ENCODE measurements at regions not wholly inside any gene's neighbourhood (a gene's known extent, or its start where the extent isn't known, plus 50 kb on each side); places are given as distances from the start of the nearest gene placed in this dataset.

GRCh38 chr10:42959833-42960232, 117.0 kb upstream of the RET start:
- Mint-ChIP-seq H3K9me3 (no peaks in the 10 kb centered on the region), H3K4me3 (no peak overlapping the region), H3K27me3 (no peaks in the 10 kb centered on the region), H3K27ac (no peak overlapping the region), H3K4me1 (no peaks in the 10 kb centered on the region), H3K36me3 (no peaks in the 10 kb centered on the region)
- Histone ChIP-seq H3K27me3 (replicated peaks in 1 of 2; ENCODE audit: control insufficient read depth in 2 of 2, extremely low read depth in 1 of 2, insufficient read depth in 2 of 2, low read length in 1 of 2) (peaks cover 0 to 12% of the 10 kb centered on the region in 2 experiments), H3K27ac (ENCODE audit: low read length) (no peak overlapping the region), H3K9me3 (no peaks in the 10 kb centered on the region), H3K4me1 (ENCODE audit: control insufficient read depth in 1 of 2, extremely low read depth in 1 of 2, insufficient read depth in 2 of 2, low read length in 2 of 2) (no peaks in the 10 kb centered on the region), H3K36me3 (ENCODE audit: control insufficient read depth in 2 of 2, extremely low read depth in 1 of 2, insufficient read depth in 1 of 2, low read length in 1 of 2) (no peaks in the 10 kb centered on the region), H3K4me3 (ENCODE audit: control insufficient read depth in 1 of 2, extremely low read depth in 1 of 2, low read length in 1 of 2) (no peak overlapping the region)
- DNase-seq (no peak), ATAC-seq (replicated peaks in 1 of 4) (no peak)
- ChIA-PET CTCF (no interaction called here), POLR2A (no interaction called here)
- 86% methylated on average over 1 of the region's 3 CpGs for WGBS (ENCODE audit: insufficient coverage)

GRCh38 chr10:42960491-42960990, 116.3 kb upstream of the RET start:
- Mint-ChIP-seq H3K36me3 (no peaks in the 10 kb centered on the region), H3K4me3 (no peak overlapping the region), H3K27ac (no peak overlapping the region), H3K27me3 (no peaks in the 10 kb centered on the region), H3K4me1 (no peaks in the 10 kb centered on the region), H3K9me3 (no peaks in the 10 kb centered on the region)
- WGBS (ENCODE audit: insufficient coverage) = 68% methylated on average over 7 of the region's 7 CpGs
- DNase-seq = peak in 1 of 35 experiments; percentile 7
- no peak overlapping the region for H3K27ac ChIP-seq (ENCODE audit: low read length)
- no peak for ATAC-seq (replicated peaks in 1 of 4)
- H3K9me3 ChIP-seq = no peaks in the 10 kb centered on the region
- CTCF ChIA-PET = no interaction called here
- POLR2A ChIA-PET = no interaction called here
- H3K36me3 ChIP-seq (ENCODE audit: control insufficient read depth in 2 of 2, extremely low read depth in 1 of 2, insufficient read depth in 1 of 2, low read length in 1 of 2) = no peaks in the 10 kb centered on the region
- peaks cover 0 to 9% of the 10 kb centered on the region in 2 experiments for H3K27me3 ChIP-seq (replicated peaks in 1 of 2; ENCODE audit: control insufficient read depth in 2 of 2, extremely low read depth in 1 of 2, insufficient read depth in 2 of 2, low read length in 1 of 2)
- H3K4me3 ChIP-seq (ENCODE audit: control insufficient read depth in 1 of 2, extremely low read depth in 1 of 2, low read length in 1 of 2) = no peak overlapping the region
- no peaks in the 10 kb centered on the region for H3K4me1 ChIP-seq (ENCODE audit: control insufficient read depth in 1 of 2, extremely low read depth in 1 of 2, insufficient read depth in 2 of 2, low read length in 2 of 2)

GRCh38 chr10:42960991-42961795, 115.7 kb upstream of the RET start:
- 82% methylated on average over 3 of the region's 10 CpGs for WGBS (ENCODE audit: insufficient coverage)
- H3K27ac ChIP-seq (ENCODE audit: low read length) = no peak overlapping the region
- ChIA-PET POLR2A (no interaction called here), CTCF (no interaction called here)
- Mint-ChIP-seq H3K36me3 (no peaks in the 10 kb centered on the region), H3K9me3 (no peaks in the 10 kb centered on the region), H3K4me3 (no peak overlapping the region), H3K27ac (no peak overlapping the region), H3K27me3 (no peaks in the 10 kb centered on the region), H3K4me1 (no peaks in the 10 kb centered on the region)
- no peak for ATAC-seq (replicated peaks in 1 of 4)
- no peaks in the 10 kb centered on the region for H3K9me3 ChIP-seq
- no peak overlapping the region for H3K4me3 ChIP-seq (ENCODE audit: control insufficient read depth in 1 of 2, extremely low read depth in 1 of 2, low read length in 1 of 2)
- H3K27me3 ChIP-seq (replicated peaks in 1 of 2; ENCODE audit: control insufficient read depth in 2 of 2, extremely low read depth in 1 of 2, insufficient read depth in 2 of 2, low read length in 1 of 2) = peaks cover 0 to 6% of the 10 kb centered on the region in 2 experiments
- no peaks in the 10 kb centered on the region for H3K4me1 ChIP-seq (ENCODE audit: control insufficient read depth in 1 of 2, extremely low read depth in 1 of 2, insufficient read depth in 2 of 2, low read length in 2 of 2)
- no peaks in the 10 kb centered on the region for H3K36me3 ChIP-seq (ENCODE audit: control insufficient read depth in 2 of 2, extremely low read depth in 1 of 2, insufficient read depth in 1 of 2, low read length in 1 of 2)
- DNase-seq = peak in 2 of 35 experiments; percentile 2 to 3

- Histone ChIP-seq H3K4me1 (ENCODE audit: control insufficient read depth in 1 of 2, extremely low read depth in 1 of 2, insufficient read depth in 2 of 2, low read length in 2 of 2) (no peaks in the 10 kb centered on the region), H3K4me3 (ENCODE audit: control insufficient read depth in 1 of 2, extremely low read depth in 1 of 2, low read length in 1 of 2) (no peak overlapping the region), H3K27ac (ENCODE audit: low read length) (no peak overlapping the region), H3K9me3 (no peaks in the 10 kb centered on the region), H3K27me3 (replicated peaks in 1 of 2; ENCODE audit: control insufficient read depth in 2 of 2, extremely low read depth in 1 of 2, insufficient read depth in 2 of 2, low read length in 1 of 2) (peaks cover 0 to 6% of the 10 kb centered on the region in 2 experiments), H3K36me3 (ENCODE audit: control insufficient read depth in 2 of 2, extremely low read depth in 1 of 2, insufficient read depth in 1 of 2, low read length in 1 of 2) (no peaks in the 10 kb centered on the region)
- Mint-ChIP-seq H3K27me3 (no peaks in the 10 kb centered on the region), H3K9me3 (no peaks in the 10 kb centered on the region), H3K27ac (no peak overlapping the region), H3K4me1 (no peaks in the 10 kb centered on the region), H3K4me3 (no peak overlapping the region), H3K36me3 (no peaks in the 10 kb centered on the region)
- DNase-seq (peak in 2 of 35 experiments; percentile 3 to 4), ATAC-seq (replicated peaks in 1 of 4) (no peak)
- POLR2A ChIA-PET = no interaction called here
- WGBS (ENCODE audit: insufficient coverage) = 80% methylated on average over 4 of the region's 6 CpGs
- CTCF ChIA-PET = no interaction called here
These were observed 115.1 kb upstream of the RET start for GRCh38 chr10:42961796-42962109.

- WGBS (ENCODE audit: insufficient coverage) = 74% methylated on average over 12 of the region's 16 CpGs
- no peak for ATAC-seq (replicated peaks in 1 of 4)
- Mint-ChIP-seq H3K27ac (no peak overlapping the region), H3K27me3 (no peaks in the 10 kb centered on the region), H3K4me3 (no peak overlapping the region), H3K36me3 (no peaks in the 10 kb centered on the region), H3K9me3 (no peaks in the 10 kb centered on the region), H3K4me1 (no peaks in the 10 kb centered on the region)
- no peaks in the 10 kb centered on the region for H3K36me3 ChIP-seq (ENCODE audit: control insufficient read depth in 2 of 2, extremely low read depth in 1 of 2, insufficient read depth in 1 of 2, low read length in 1 of 2)
- DNase-seq = peak in 3 of 35 experiments; percentile 3 to 22 (median 7)
- ChIA-PET CTCF (no interaction called here), POLR2A (no interaction called here)
- H3K27ac ChIP-seq (ENCODE audit: low read length) = no peak overlapping the region
- H3K4me3 ChIP-seq (ENCODE audit: control insufficient read depth in 1 of 2, extremely low read depth in 1 of 2, low read length in 1 of 2) = no peak overlapping the region
- H3K27me3 ChIP-seq (replicated peaks in 1 of 2; ENCODE audit: control insufficient read depth in 2 of 2, extremely low read depth in 1 of 2, insufficient read depth in 2 of 2, low read length in 1 of 2) = peaks cover 0 to 6% of the 10 kb centered on the region in 2 experiments
- H3K4me1 ChIP-seq (ENCODE audit: control insufficient read depth in 1 of 2, extremely low read depth in 1 of 2, insufficient read depth in 2 of 2, low read length in 2 of 2) = no peaks in the 10 kb centered on the region
- H3K9me3 ChIP-seq = no peaks in the 10 kb centered on the region
These were observed 114.6 kb upstream of the RET start for GRCh38 chr10:42962110-42962901.

GRCh38 chr10:42962902-42963231, 114.0 kb upstream of the RET start:
- H3K4me3 ChIP-seq (ENCODE audit: control insufficient read depth in 1 of 2, extremely low read depth in 1 of 2, low read length in 1 of 2) = no peak overlapping the region
- Mint-ChIP-seq H3K4me3 (no peak overlapping the region), H3K27ac (no peak overlapping the region), H3K27me3 (peaks cover 0 to under 1% of the 10 kb centered on the region in 2 donors), H3K4me1 (no peaks in the 10 kb centered on the region), H3K36me3 (no peaks in the 10 kb centered on the region), H3K9me3 (no peaks in the 10 kb centered on the region)
- DNase-seq (peak in 2 of 35 experiments; percentile 3 to 17), ATAC-seq (replicated peaks in 1 of 4) (no peak)
- ChIA-PET POLR2A (no interaction called here), CTCF (no interaction called here)
- WGBS (ENCODE audit: insufficient coverage) = 70% methylated on average over 3 of the region's 5 CpGs
- no peaks in the 10 kb centered on the region for H3K9me3 ChIP-seq
- no peaks in the 10 kb centered on the region for H3K36me3 ChIP-seq (ENCODE audit: control insufficient read depth in 2 of 2, extremely low read depth in 1 of 2, insufficient read depth in 1 of 2, low read length in 1 of 2)
- no peak overlapping the region for H3K27ac ChIP-seq (ENCODE audit: low read length)
- H3K4me1 ChIP-seq (ENCODE audit: control insufficient read depth in 1 of 2, extremely low read depth in 1 of 2, insufficient read depth in 2 of 2, low read length in 2 of 2) = no peaks in the 10 kb centered on the region
- H3K27me3 ChIP-seq (replicated peaks in 1 of 2; ENCODE audit: control insufficient read depth in 2 of 2, extremely low read depth in 1 of 2, insufficient read depth in 2 of 2, low read length in 1 of 2) = peaks cover 0 to 6% of the 10 kb centered on the region in 2 experiments

Data from T-cell (primary cell).